Hepatocyte (in vitro differentiated cells): ENCODE measurements at regions not wholly inside any gene's neighbourhood (a gene's known extent, or its start where the extent isn't known, plus 50 kb on each side); places are given as distances from the start of the nearest gene placed in this dataset.

Source experiments
- EZH2 ChIP-seq: fragments of 200-600 bp; sonication (generic); IDR thresholded peaks from 2 replicates; pipeline ENCODE4 v1.6.1; 2016; ENCODE audit warnings: antibody characterized with exemption, mild to moderate bottlenecking, borderline replicate concordance
- EZH2phosphoT487 ChIP-seq: fragments of 200-600 bp; sonication (generic); IDR thresholded peaks from one replicate; pipeline ENCODE4 v1.6.1; 2018; ENCODE audit warnings: antibody characterized with exemption, mild to moderate bottlenecking, low read depth, moderate library complexity; ENCODE audit not compliant: unreplicated experiment, severe bottlenecking
- TF ChIP-seq, protein P1 (sequence below): fragments of 200-600 bp; sonication (generic); IDR thresholded peaks from 2 replicates; pipeline ENCODE4 v1.5.1; 2016; ENCODE audit warnings: antibody characterized with exemption, mild to moderate bottlenecking; ENCODE audit not compliant: poor library complexity

DNA sequence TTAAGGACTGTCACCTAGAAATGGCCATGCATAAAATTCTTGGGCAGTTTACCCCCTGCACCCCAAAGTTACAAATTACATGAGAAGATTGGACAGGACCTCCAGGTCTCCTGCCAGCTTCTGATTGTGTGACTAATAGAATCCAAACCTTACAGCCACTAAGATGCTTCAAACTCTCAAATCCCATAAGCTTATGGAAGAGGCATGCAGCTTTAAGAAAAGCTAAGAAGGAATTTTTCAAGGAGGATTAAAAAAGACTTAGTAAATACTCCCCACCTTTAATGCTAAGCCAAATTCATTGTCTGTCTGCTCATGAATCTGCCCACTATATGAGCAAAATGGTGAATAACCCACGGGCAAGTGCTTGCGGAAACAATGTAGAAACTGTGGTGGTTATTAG is 86.3 kb downstream of the MAIP1 start:
- TF ChIP-seq, protein P1, sequence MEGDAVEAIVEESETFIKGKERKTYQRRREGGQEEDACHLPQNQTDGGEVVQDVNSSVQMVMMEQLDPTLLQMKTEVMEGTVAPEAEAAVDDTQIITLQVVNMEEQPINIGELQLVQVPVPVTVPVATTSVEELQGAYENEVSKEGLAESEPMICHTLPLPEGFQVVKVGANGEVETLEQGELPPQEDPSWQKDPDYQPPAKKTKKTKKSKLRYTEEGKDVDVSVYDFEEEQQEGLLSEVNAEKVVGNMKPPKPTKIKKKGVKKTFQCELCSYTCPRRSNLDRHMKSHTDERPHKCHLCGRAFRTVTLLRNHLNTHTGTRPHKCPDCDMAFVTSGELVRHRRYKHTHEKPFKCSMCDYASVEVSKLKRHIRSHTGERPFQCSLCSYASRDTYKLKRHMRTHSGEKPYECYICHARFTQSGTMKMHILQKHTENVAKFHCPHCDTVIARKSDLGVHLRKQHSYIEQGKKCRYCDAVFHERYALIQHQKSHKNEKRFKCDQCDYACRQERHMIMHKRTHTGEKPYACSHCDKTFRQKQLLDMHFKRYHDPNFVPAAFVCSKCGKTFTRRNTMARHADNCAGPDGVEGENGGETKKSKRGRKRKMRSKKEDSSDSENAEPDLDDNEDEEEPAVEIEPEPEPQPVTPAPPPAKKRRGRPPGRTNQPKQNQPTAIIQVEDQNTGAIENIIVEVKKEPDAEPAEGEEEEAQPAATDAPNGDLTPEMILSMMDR: no peak
- no peak for TF ChIP-seq EZH2
- TF ChIP-seq EZH2phosphoT487: no peak
